IMR-90 (cell line): ENCODE measurements at regions not wholly inside any gene's neighbourhood (a gene's known extent, or its start where the extent isn't known, plus 50 kb on each side); places are given as distances from the start of the nearest gene placed in this dataset.

Experiments used
- ATAC-seq: fragments of 200-7000 bp; cut with Tn5 transposase; 2 replicates; pipeline ENCODE4 v1.9.1; 2020; ENCODE audit warnings: low read depth, mild to moderate bottlenecking, moderate library complexity
- BruUV-seq: library from RNA; stranded (reverse); fragments of 400-500 nt; replicated peaks from 2 replicates; lab custom pipeline; 2021; lab: Mats Ljungman, UMichigan
- CTCF ChIA-PET: fragments of 300-600 bp; formaldehyde crosslinking; extraction: SDS; loops from one replicate; lab custom pipeline; 2021; ENCODE audit warnings: antibody characterized with exemption; lab: Yijun Ruan, JAX
- POLR2A ChIA-PET: fragments of 300-600 bp; sonication (Branson Sonifier 250); formaldehyde crosslinking; loops from one replicate; lab custom pipeline; 2022; ENCODE audit warnings: antibody characterized with exemption; ENCODE audit not compliant: unreplicated experiment; lab: Charles Lee
- DNase-seq: peaks from one replicate; pipeline ENCODE4 v3.0.0; 2013
- H2AFZ ChIP-seq: replicated peaks from 2 replicates; pipeline ENCODE3; 2013; ENCODE audit warnings: low read length, mild to moderate bottlenecking; ENCODE audit not compliant: poor library complexity
- H2AK5ac ChIP-seq: 2 replicates; pipeline ENCODE4 v1.6.1; 2013; ENCODE audit warnings: low read depth, low read length, inconsistent platforms
- H2AK9ac ChIP-seq: replicated peaks from 2 replicates; pipeline ENCODE3; 2013; ENCODE audit warnings: mild to moderate bottlenecking, low read depth, low read length, moderate library complexity; ENCODE audit not compliant: poor library complexity
- H2BK120ac ChIP-seq: 2 replicates; pipeline ENCODE4 v1.6.1; 2013; ENCODE audit warnings: low read depth, low read length, inconsistent platforms
- H2BK15ac ChIP-seq: 3 replicates; pipeline ENCODE4 v1.6.1; 2013; ENCODE audit warnings: low read depth, low read length, inconsistent platforms
- H2BK20ac ChIP-seq: 2 replicates; pipeline ENCODE4 v1.6.1; 2013; ENCODE audit warnings: low read depth, mild to moderate bottlenecking, inconsistent platforms, low read length, moderate library complexity
- H2BK5ac ChIP-seq: 2 replicates; pipeline ENCODE4 v1.6.1; 2013; ENCODE audit warnings: mild to moderate bottlenecking, low read depth, low read length, inconsistent platforms; ENCODE audit not compliant: poor library complexity, severe bottlenecking
- H3K14ac ChIP-seq: replicated peaks from 2 replicates; pipeline ENCODE4 v1.6.1; 2013; ENCODE audit warnings: low read depth, low read length, inconsistent platforms
- H3K18ac ChIP-seq: 2 replicates; pipeline ENCODE4 v1.6.1; 2013; ENCODE audit warnings: low read depth, low read length, control low read depth
- H3K23ac ChIP-seq: 2 replicates; pipeline ENCODE4 v1.6.1; 2013; ENCODE audit warnings: low read depth, low read length, inconsistent platforms
- H3K27ac ChIP-seq: 2 replicates; pipeline ENCODE4 v1.5.1; 2013; ENCODE audit warnings: mild to moderate bottlenecking, control low read depth, low read length; ENCODE audit not compliant: insufficient read depth
- H3K27me3 ChIP-seq: 2 replicates; pipeline ENCODE4 v1.6.1; 2013; ENCODE audit warnings: low read length; ENCODE audit not compliant: control insufficient read depth, insufficient read depth
- H3K36me3 ChIP-seq: 2 replicates; pipeline ENCODE4 v1.6.1; 2013; ENCODE audit warnings: low read length, mixed read lengths; ENCODE audit not compliant: control insufficient read depth, insufficient read depth
- H3K4ac ChIP-seq: 2 replicates; pipeline ENCODE4 v1.6.1; 2013; ENCODE audit warnings: low read depth, low read length, inconsistent platforms
- H3K4me1 ChIP-seq: 2 replicates; pipeline ENCODE4 v1.6.1; 2013; ENCODE audit warnings: low read length, mixed read lengths; ENCODE audit not compliant: control insufficient read depth, insufficient read depth
- H3K4me2 ChIP-seq: 2 replicates; pipeline ENCODE4 v1.6.1; 2013; ENCODE audit warnings: low read depth, mild to moderate bottlenecking, control low read depth, low read length, moderate library complexity
- H3K4me3 ChIP-seq: 2 replicates; pipeline ENCODE4 v1.5.1; 2013; ENCODE audit warnings: low read depth, mild to moderate bottlenecking, control low read depth, low read length, moderate library complexity; ENCODE audit not compliant: insufficient read depth
- H3K56ac ChIP-seq: 2 replicates; pipeline ENCODE4 v1.6.1; 2013; ENCODE audit warnings: low read length, inconsistent platforms; ENCODE audit not compliant: insufficient read depth; ENCODE audit errors: extremely low read depth
- H3K79me1 ChIP-seq, 2 experiments: 2 replicates each; pipeline ENCODE4 v1.6.1; 2013; ENCODE audit warnings: low read length in 2 of 2, inconsistent platforms in 1 of 2, low read depth in 1 of 2
- H3K9ac ChIP-seq: 2 replicates; pipeline ENCODE4 v1.6.1; 2013; ENCODE audit warnings: low read depth, low read length, control low read depth
- H3K9me1 ChIP-seq: 2 replicates; pipeline ENCODE4 v1.6.1; 2013; ENCODE audit warnings: low read length, inconsistent platforms; ENCODE audit not compliant: insufficient read depth
- H3K9me3 ChIP-seq: 2 replicates; pipeline ENCODE4 v1.6.1; 2013; ENCODE audit warnings: low read length; ENCODE audit not compliant: control insufficient read depth, insufficient read depth
- H4K20me1 ChIP-seq: 2 replicates; pipeline ENCODE4 v1.6.1; 2013; ENCODE audit warnings: low read length, inconsistent platforms; ENCODE audit not compliant: insufficient read depth
- H4K5ac ChIP-seq: 2 replicates; pipeline ENCODE4 v1.6.1; 2013; ENCODE audit warnings: mild to moderate bottlenecking, low read depth, low read length, control low read depth
- H4K8ac ChIP-seq, 2 experiments: 2 replicates each; pipeline ENCODE4 v1.6.1; 2013; ENCODE audit warnings: low read depth in 2 of 2, low read length in 2 of 2, control low read depth in 1 of 2, inconsistent platforms in 1 of 2
- H4K91ac ChIP-seq: 2 replicates; pipeline ENCODE4 v1.6.1; 2013; ENCODE audit warnings: low read depth, low read length, inconsistent platforms; ENCODE audit not compliant: insufficient read depth
- CEBPB ChIP-seq: IDR thresholded peaks from 2 replicates; pipeline ENCODE4 v1.6.1; 2012; ENCODE audit warnings: low read depth, low read length, improper control_type of control experiment
- CHD1 ChIP-seq: IDR thresholded peaks from 2 replicates; pipeline ENCODE4 v1.6.1; 2012; ENCODE audit warnings: low read depth, low read length, improper control_type of control experiment
- CTCF ChIP-seq: conservative IDR thresholded peaks from 2 replicates; pipeline ENCODE4 v1.5.1; 2012; ENCODE audit warnings: mild to moderate bottlenecking, low read depth, low read length, improper control_type of control experiment
- ELK1 ChIP-seq: fragments of 150-350 bp; IDR thresholded peaks from 2 replicates; pipeline ENCODE4 v1.6.1; 2016; ENCODE audit warnings: low read depth, mild to moderate bottlenecking, low read length, moderate library complexity, borderline replicate concordance
- FOS ChIP-seq: fragments of 150-350 bp; IDR thresholded peaks from 2 replicates; pipeline ENCODE4 v1.6.1; 2016; ENCODE audit warnings: low read depth, low read length
- MAFK ChIP-seq: IDR thresholded peaks from 2 replicates; pipeline ENCODE4 v1.6.1; 2012; ENCODE audit warnings: low read depth, low read length, improper control_type of control experiment
- MAZ ChIP-seq: IDR thresholded peaks from 2 replicates; pipeline ENCODE4 v1.6.1; 2012; ENCODE audit warnings: low read depth, mild to moderate bottlenecking, low read length, improper control_type of control experiment, moderate library complexity, borderline replicate concordance
- NFE2L2 ChIP-seq: fragments of 150-350 bp; IDR thresholded peaks from 2 replicates; pipeline ENCODE4 v1.6.1; 2016; ENCODE audit warnings: low read depth, mild to moderate bottlenecking, low read length
- POLR2A ChIP-seq: IDR thresholded peaks from 2 replicates; pipeline ENCODE4 v1.6.1; 2012; ENCODE audit warnings: mild to moderate bottlenecking, low read depth, low read length
- RCOR1 ChIP-seq: IDR thresholded peaks from 2 replicates; pipeline ENCODE4 v1.6.1; 2012; ENCODE audit warnings: mild to moderate bottlenecking, low read length, improper control_type of control experiment; ENCODE audit not compliant: insufficient replicate concordance
- RFX5 ChIP-seq: IDR thresholded peaks from 2 replicates; pipeline ENCODE4 v1.8.0; 2012; ENCODE audit warnings: low read depth, mild to moderate bottlenecking, low read length, moderate library complexity
- SMC3 ChIP-seq: fragments of 150-350 bp; IDR thresholded peaks from 2 replicates; pipeline ENCODE4 v1.6.1; 2016; ENCODE audit warnings: low read depth, mild to moderate bottlenecking, antibody characterized with exemption, low read length, moderate library complexity
- USF2 ChIP-seq: fragments of 150-350 bp; IDR thresholded peaks from 2 replicates; pipeline ENCODE4 v1.6.1; 2017; ENCODE audit warnings: mild to moderate bottlenecking, antibody characterized with exemption, low read length, low read depth
- WGBS, 2 experiments: methylation state at CpG; one replicate each; pipeline versions ENCODE4 v1.1.5 to v1.1.7; 2013; ENCODE audit warnings: missing lambda C conversion rate in 2 of 2; ENCODE audit not compliant: insufficient read length in 1 of 2; ENCODE audit errors: extremely low coverage in 2 of 2; 5-methylcytosine and 5-hydroxymethylcytosine counted together
- dilution Hi-C: fragments of 300-500 bp; cut with HindIII; formaldehyde crosslinking; loops from one replicate; pipeline ENCODE4 v1.14.3; 2018; ENCODE audit warnings: low sequenced_read_pairs; ENCODE audit not compliant: unreplicated experiment
- in situ Hi-C: fragments of 300-500 bp; cut with MboI; formaldehyde crosslinking; loops from 3 replicates; pipeline ENCODE4 v1.14.3; 2019; ENCODE audit warnings: low sequenced_read_pairs, inconsistent platforms, mixed read lengths
- intact Hi-C: fragments of 100-400 bp; cut with micrococcal nuclease; formaldehyde crosslinking; loops from 2 replicates; pipeline ENCODE4 v1.10.0; 2022

- Histone ChIP-seq H4K8ac (no peak overlapping the region), H3K23ac (no peak overlapping the region), H3K14ac (no peak overlapping the region), H2AFZ (no peak overlapping the region), H3K56ac (no peak overlapping the region), H3K27ac (no peak overlapping the region), H4K5ac (no peak overlapping the region), H4K91ac (no peak overlapping the region), H2BK20ac (no peak overlapping the region), H3K4me1 (no peaks in the 10 kb centered on the region), H2BK15ac (no peak overlapping the region), H3K9me3 (no peaks in the 10 kb centered on the region), H3K36me3 (no peaks in the 10 kb centered on the region), H3K4ac (no peak overlapping the region), H4K20me1 (no peaks in the 10 kb centered on the region), H2AK5ac (no peak overlapping the region), H2BK5ac (no peak overlapping the region), H3K9me1 (no peaks in the 10 kb centered on the region), H3K18ac (no peak overlapping the region), H3K4me2 (no peak overlapping the region), H3K4me3 (no peak overlapping the region), H2BK120ac (no peak overlapping the region), H3K27me3 (no peaks in the 10 kb centered on the region), H3K79me1 (no peaks in the 10 kb centered on the region), H3K9ac (no peak overlapping the region), H2AK9ac (no peak overlapping the region)
- in situ Hi-C loops (no loop called here), dilution Hi-C loops (no loop called here), intact Hi-C loops (no loop called here)
- ChIA-PET CTCF (no interaction called here), POLR2A (no interaction called here)
- no peak for ATAC-seq
- BruUV-seq: no TSS peak
- WGBS, 2 experiments: no CpG with 5 or more reads among the region's 4 CpGs
- no peak for DNase-seq
- no peak for TF ChIP-seq CTCF
- TF ChIP-seq RCOR1: no peak
- TF ChIP-seq CHD1: no peak
- TF ChIP-seq FOS: no peak
- no peak for TF ChIP-seq ELK1
- no peak for TF ChIP-seq CEBPB
- TF ChIP-seq MAZ: no peak
- no peak for TF ChIP-seq SMC3
- TF ChIP-seq NFE2L2: no peak
- TF ChIP-seq USF2: no peak
- TF ChIP-seq POLR2A: no peak
- no peak for TF ChIP-seq RFX5
- no peak for TF ChIP-seq MAFK
These were observed 835.6 kb downstream of the PCDH17 start for GRCh38 chr13:58467176-58467575.
